H9 (cell line): ENCODE measurements at regions not wholly inside any gene's neighbourhood (a gene's known extent, or its start where the extent isn't known, plus 50 kb on each side); places are given as distances from the start of the nearest gene placed in this dataset.

ENCODE experiments used
- DNase-seq: peaks from one replicate; pipeline ENCODE4 v3.0.0-alpha.2; 2017
- H2AFZ ChIP-seq: one replicate; pipeline ENCODE4 v1.6.1; 2013; ENCODE audit warnings: mild to moderate bottlenecking, low read length, control low read depth, moderate library complexity
- H2AK5ac ChIP-seq: 2 replicates; pipeline ENCODE4 v1.6.1; 2013; ENCODE audit warnings: low read length, control low read depth, mixed read lengths; ENCODE audit not compliant: insufficient read length
- H2BK120ac ChIP-seq: one replicate; pipeline ENCODE4 v1.6.1; 2013; ENCODE audit warnings: low read depth, mild to moderate bottlenecking, low read length, control low read depth, inconsistent platforms; ENCODE audit not compliant: poor library complexity, severe bottlenecking
- H2BK12ac ChIP-seq: 2 replicates; pipeline ENCODE4 v1.6.1; 2013; ENCODE audit warnings: low read length, control low read depth, mixed read lengths, low read depth; ENCODE audit not compliant: insufficient read length
- H2BK15ac ChIP-seq: 2 replicates; pipeline ENCODE4 v1.6.1; 2013; ENCODE audit warnings: low read depth, low read length, control low read depth
- H2BK20ac ChIP-seq: one replicate; pipeline ENCODE4 v1.6.1; 2013; ENCODE audit warnings: low read depth, mild to moderate bottlenecking, low read length, control low read depth, inconsistent platforms; ENCODE audit not compliant: poor library complexity, severe bottlenecking
- H2BK5ac ChIP-seq: 2 replicates; pipeline ENCODE4 v1.6.1; 2013; ENCODE audit warnings: low read length, control low read depth, mixed read lengths; ENCODE audit not compliant: insufficient read length
- H3K14ac ChIP-seq: 2 replicates; pipeline ENCODE4 v1.6.1; 2013; ENCODE audit warnings: low read length, control low read depth; ENCODE audit not compliant: insufficient read depth
- H3K18ac ChIP-seq: 2 replicates; pipeline ENCODE4 v1.6.1; 2013; ENCODE audit warnings: low read depth, mild to moderate bottlenecking, mixed read lengths, low read length, control low read depth; ENCODE audit not compliant: insufficient read length
- H3K23ac ChIP-seq: 2 replicates; pipeline ENCODE4 v1.6.1; 2013; ENCODE audit warnings: low read length, control low read depth, mixed read lengths, low read depth; ENCODE audit not compliant: insufficient read length
- H3K23me2 ChIP-seq: 2 replicates; pipeline ENCODE4 v1.6.1; 2013; ENCODE audit warnings: low read depth, mild to moderate bottlenecking, mixed read lengths, low read length, control low read depth; ENCODE audit not compliant: insufficient read length, poor library complexity, severe bottlenecking
- H3K27ac ChIP-seq: 2 replicates; pipeline ENCODE4 v1.5.1; 2013; ENCODE audit warnings: low read length, control low read depth, mixed read lengths, low read depth; ENCODE audit not compliant: insufficient read length
- H3K27me3 ChIP-seq: 2 replicates; pipeline ENCODE4 v1.6.1; 2013; ENCODE audit warnings: low read length, control low read depth, inconsistent platforms; ENCODE audit not compliant: insufficient read depth
- H3K4ac ChIP-seq: 2 replicates; pipeline ENCODE4 v1.6.1; 2013; ENCODE audit warnings: low read depth, mild to moderate bottlenecking, control low read depth, inconsistent platforms, low read length, moderate library complexity
- H3K4me1 ChIP-seq: 2 replicates; pipeline ENCODE4 v1.6.1; 2013; ENCODE audit warnings: low read length, control low read depth, inconsistent platforms; ENCODE audit not compliant: insufficient read depth
- H3K4me2 ChIP-seq: 2 replicates; pipeline ENCODE4 v1.6.1; 2013; ENCODE audit warnings: low read length, control low read depth, mixed read lengths; ENCODE audit not compliant: insufficient read length, insufficient read depth
- H3K56ac ChIP-seq: 2 replicates; pipeline ENCODE4 v1.6.1; 2013; ENCODE audit warnings: low read depth, mild to moderate bottlenecking, mixed read lengths, low read length, control low read depth; ENCODE audit not compliant: insufficient read length
- H3K79me1 ChIP-seq: 2 replicates; pipeline ENCODE4 v1.6.1; 2013; ENCODE audit warnings: low read depth, mild to moderate bottlenecking, moderate library complexity, low read length, control low read depth, inconsistent platforms; ENCODE audit not compliant: insufficient read depth, poor library complexity, severe bottlenecking
- H3K79me2 ChIP-seq: 2 replicates; pipeline ENCODE4 v1.6.1; 2013; ENCODE audit warnings: low read length, control low read depth, inconsistent platforms; ENCODE audit not compliant: insufficient read depth
- H3K9ac ChIP-seq: 2 replicates; pipeline ENCODE4 v1.6.1; 2013; ENCODE audit warnings: low read length, control low read depth, mixed read lengths; ENCODE audit not compliant: insufficient read length; ENCODE audit errors: extremely low read depth
- H3K9me3 ChIP-seq: one replicate; pipeline ENCODE4 v1.6.1; 2013; ENCODE audit warnings: low read depth, low read length, inconsistent platforms; ENCODE audit not compliant: control insufficient read depth
- H3T11ph ChIP-seq: one replicate; pipeline ENCODE4 v1.6.1; 2013; ENCODE audit warnings: mild to moderate bottlenecking, low read length, control low read depth, inconsistent platforms
- H4K20me1 ChIP-seq: one replicate; pipeline ENCODE4 v1.6.1; 2013; ENCODE audit not compliant: control insufficient read depth, insufficient read length, insufficient read depth
- H4K5ac ChIP-seq: 2 replicates; pipeline ENCODE4 v1.6.1; 2013; ENCODE audit warnings: low read depth, mild to moderate bottlenecking, mixed read lengths, low read length, control low read depth; ENCODE audit not compliant: insufficient read length
- H4K8ac ChIP-seq: replicated peaks from 2 replicates; pipeline ENCODE4 v1.6.1; 2013; ENCODE audit warnings: low read length, control low read depth, mixed read lengths, low read depth; ENCODE audit not compliant: insufficient read length
- H4K91ac ChIP-seq: 2 replicates; pipeline ENCODE4 v1.6.1; 2013; ENCODE audit warnings: low read depth, mild to moderate bottlenecking, moderate library complexity, mixed read lengths, low read length, control low read depth; ENCODE audit not compliant: insufficient read length
- H3K27ac Mint-ChIP-seq, 3 experiments: 2 replicates in 2 of 3; 3 replicates in 1 of 3; pipeline ENCODE4 v1.8.0; 2020 to 2021; ENCODE audit warnings: mixed read lengths in 3 of 3, mild to moderate bottlenecking in 1 of 3, moderate library complexity in 1 of 3
- H3K27me3 Mint-ChIP-seq: 2 replicates; pipeline ENCODE4 v1.8.0; 2021; ENCODE audit warnings: low read depth, mild to moderate bottlenecking, moderate library complexity, mixed read lengths
- H3K36me3 Mint-ChIP-seq, 3 experiments: 2 replicates in 2 of 3; 3 replicates in 1 of 3; pipeline ENCODE4 v1.8.0; 2020 to 2021; ENCODE audit warnings: low read depth in 3 of 3, mixed read lengths in 3 of 3; ENCODE audit not compliant: insufficient read depth in 1 of 3
- H3K4me1 Mint-ChIP-seq, 2 experiments: 2 replicates each; pipeline ENCODE4 v1.8.0; 2020; ENCODE audit warnings: mixed read lengths in 2 of 2
- H3K4me3 Mint-ChIP-seq, 2 experiments: 2 replicates in 1 of 2; 3 replicates in 1 of 2; pipeline ENCODE4 v1.8.0; 2020 to 2021; ENCODE audit warnings: mild to moderate bottlenecking in 2 of 2, mixed read lengths in 2 of 2, moderate library complexity in 1 of 2
- H3K9me3 Mint-ChIP-seq, 2 experiments: 2 replicates in 1 of 2; 3 replicates in 1 of 2; pipeline ENCODE4 v1.8.0; 2020; ENCODE audit warnings: mild to moderate bottlenecking in 2 of 2, mixed read lengths in 2 of 2, moderate library complexity in 1 of 2
- WGBS: extraction: QIAGEN DNeasy Blood & Tissue Kit; methylation state at CpG from one replicate; pipeline ENCODE4 v1.1.7; 2013; ENCODE audit warnings: missing lambda C conversion rate, low lambda C conversion rate, mixed read lengths; ENCODE audit not compliant: insufficient read length; ENCODE audit errors: extremely low coverage; 5-methylcytosine and 5-hydroxymethylcytosine counted together
- TF ChIP-seq, protein P1 (sequence below): fragments of 200-600 bp; sonication (generic); conservative IDR thresholded peaks from 3 replicates; pipeline ENCODE4 v1.8.0; 2021; ENCODE audit warnings: antibody characterized with exemption, mild to moderate bottlenecking

GRCh38 chr9:129351642-129352145 lies 173.6 kb upstream of the IER5L start:
- TF ChIP-seq, protein P1, sequence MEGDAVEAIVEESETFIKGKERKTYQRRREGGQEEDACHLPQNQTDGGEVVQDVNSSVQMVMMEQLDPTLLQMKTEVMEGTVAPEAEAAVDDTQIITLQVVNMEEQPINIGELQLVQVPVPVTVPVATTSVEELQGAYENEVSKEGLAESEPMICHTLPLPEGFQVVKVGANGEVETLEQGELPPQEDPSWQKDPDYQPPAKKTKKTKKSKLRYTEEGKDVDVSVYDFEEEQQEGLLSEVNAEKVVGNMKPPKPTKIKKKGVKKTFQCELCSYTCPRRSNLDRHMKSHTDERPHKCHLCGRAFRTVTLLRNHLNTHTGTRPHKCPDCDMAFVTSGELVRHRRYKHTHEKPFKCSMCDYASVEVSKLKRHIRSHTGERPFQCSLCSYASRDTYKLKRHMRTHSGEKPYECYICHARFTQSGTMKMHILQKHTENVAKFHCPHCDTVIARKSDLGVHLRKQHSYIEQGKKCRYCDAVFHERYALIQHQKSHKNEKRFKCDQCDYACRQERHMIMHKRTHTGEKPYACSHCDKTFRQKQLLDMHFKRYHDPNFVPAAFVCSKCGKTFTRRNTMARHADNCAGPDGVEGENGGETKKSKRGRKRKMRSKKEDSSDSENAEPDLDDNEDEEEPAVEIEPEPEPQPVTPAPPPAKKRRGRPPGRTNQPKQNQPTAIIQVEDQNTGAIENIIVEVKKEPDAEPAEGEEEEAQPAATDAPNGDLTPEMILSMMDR, result no peak
- Mint-ChIP-seq H3K9me3 (peaks cover 4 to 5% of the 10 kb centered on the region in 2 experiments; a peak in 4 of 5 replicates), H3K4me1 (peaks cover 18 to 30% of the 10 kb centered on the region in 2 experiments), H3K27ac (peak overlapping the region; percentile 63 to 95 (median 68); a peak in 3 of 7 replicates), H3K27me3 (peaks cover 6% of the 10 kb centered on the region), H3K4me3 (peak overlapping the region; percentile 74 to 88), H3K36me3 (peaks cover 0 to 4% (median 4%) of the 10 kb centered on the region in 3 experiments; a peak in 4 of 7 replicates)
- no peaks in the 10 kb centered on the region for H3K79me1 ChIP-seq
- no peak overlapping the region for H4K8ac ChIP-seq
- H4K5ac ChIP-seq, result no peak overlapping the region
- DNase-seq, result peak; percentile 70
- H3K4ac ChIP-seq, result no peak overlapping the region
- H3K56ac ChIP-seq, result no peak overlapping the region
- H3K4me2 ChIP-seq, result peak overlapping the region; percentile 69
- peak overlapping the region; percentile 81 for H3K18ac ChIP-seq
- H4K20me1 ChIP-seq, result no peaks in the 10 kb centered on the region
- no peaks in the 10 kb centered on the region for H3K79me2 ChIP-seq
- no peak overlapping the region for H2BK20ac ChIP-seq
- H2AK5ac ChIP-seq, result no peak overlapping the region
- H2BK12ac ChIP-seq, result no peak overlapping the region
- no peak overlapping the region for H3K27ac ChIP-seq
- peak overlapping the region; percentile 77; the same call in 1 of the 2 replicates for H3K14ac ChIP-seq
- H2BK15ac ChIP-seq, result no peak overlapping the region
- H3K4me1 ChIP-seq, result no peaks in the 10 kb centered on the region; the same call in 1 of the 2 replicates
- H3K27me3 ChIP-seq, result no peaks in the 10 kb centered on the region
- H2AFZ ChIP-seq, result no peak overlapping the region
- H4K91ac ChIP-seq, result no peak overlapping the region
- H2BK5ac ChIP-seq, result no peak overlapping the region
- no peaks in the 10 kb centered on the region for H3K9me3 ChIP-seq
- no peak overlapping the region for H3T11ph ChIP-seq
- H3K23ac ChIP-seq, result no peak overlapping the region
- no CpG with 5 or more reads among the region's 19 CpGs for WGBS
- no peak overlapping the region for H2BK120ac ChIP-seq
- peaks cover 16% of the 10 kb centered on the region for H3K23me2 ChIP-seq
- no peak overlapping the region for H3K9ac ChIP-seq
